ENCODE measurements at regions not wholly inside any gene's neighbourhood (a gene's known extent, or its start where the extent isn't known, plus 50 kb on each side); places are given as distances from the start of the nearest gene placed in this dataset.
A peak's percentile ranks its signal among the peaks of the same experiment; 100 is the strongest.
"Not testable (repeated sequence)": the region's sequence is repeated elsewhere in the genome, so short reads cannot be mapped to it uniquely, and the experiment has no call there.

GRCh38 chr9:84504360-84504759 is 163.8 kb upstream of the SLC28A3 start:
- peak; percentile 63 for DNase-seq (ENCODE audit: low read depth)

DNA sequence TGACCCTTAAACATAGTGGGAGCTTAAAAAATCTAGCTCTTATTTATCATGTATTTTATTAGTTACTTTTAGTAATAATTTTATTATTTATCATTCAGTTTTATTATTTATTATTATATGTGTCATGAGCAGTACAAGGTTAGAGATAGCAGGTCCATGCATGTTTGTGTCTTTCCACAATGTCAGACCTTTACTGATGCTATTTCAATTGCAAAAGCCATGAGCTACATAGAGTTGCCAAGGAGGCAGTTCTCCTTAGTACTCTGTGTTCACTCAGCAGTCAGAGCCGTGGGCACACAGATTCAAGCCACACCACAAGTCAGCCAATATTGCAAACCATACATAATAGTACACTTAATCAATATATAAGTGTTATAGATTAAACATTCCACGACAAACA is 157.9 kb upstream of the NTRK2 start:
- no peak for DNase-seq (ENCODE audit: low read depth)

DNA sequence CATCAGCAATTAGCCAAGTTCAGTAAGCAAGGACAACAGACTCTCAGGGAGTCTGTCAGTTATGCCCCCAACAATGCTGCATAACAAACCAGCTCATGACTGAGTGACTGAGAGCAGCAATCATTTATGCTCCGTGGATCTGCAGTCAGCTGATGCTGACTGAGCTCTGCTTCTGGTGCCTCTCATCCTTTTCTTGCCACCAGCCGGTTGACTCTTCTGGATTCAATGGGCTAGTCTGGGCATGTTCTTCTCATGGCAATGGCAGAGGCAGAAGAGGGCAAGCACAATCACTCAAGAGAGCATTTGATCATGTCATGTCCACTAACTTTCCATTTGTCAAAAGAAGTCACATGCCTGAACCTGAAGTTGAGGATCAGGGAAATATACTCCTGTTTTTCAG is 157.0 kb upstream of the NTRK2 start:
- no peak for DNase-seq (ENCODE audit: low read depth)

GRCh38 chr9:84513473-84513872 is 156.1 kb upstream of the NTRK2 start:
- DNase-seq (ENCODE audit: low read depth) = peak; percentile 69

DNA sequence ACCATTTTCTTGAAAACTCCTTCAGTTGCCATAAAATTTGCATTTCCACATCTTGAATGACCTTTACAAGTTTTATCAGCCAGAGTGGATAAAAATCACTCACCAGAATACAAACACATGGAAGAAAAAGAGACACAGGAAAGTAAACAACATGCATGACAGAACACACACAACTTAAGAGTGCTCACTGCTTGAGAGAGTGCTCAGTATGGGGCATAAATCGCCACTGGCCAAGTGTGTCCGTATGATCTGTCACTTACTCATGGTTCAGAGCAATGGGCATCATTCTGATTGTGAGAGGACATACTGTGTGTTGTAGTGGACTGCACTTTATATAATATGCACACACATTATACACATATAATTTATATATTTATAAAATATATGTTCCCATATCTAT is 155.6 kb upstream of the NTRK2 start:
- peak; percentile 71 for DNase-seq (ENCODE audit: low read depth)

DNA sequence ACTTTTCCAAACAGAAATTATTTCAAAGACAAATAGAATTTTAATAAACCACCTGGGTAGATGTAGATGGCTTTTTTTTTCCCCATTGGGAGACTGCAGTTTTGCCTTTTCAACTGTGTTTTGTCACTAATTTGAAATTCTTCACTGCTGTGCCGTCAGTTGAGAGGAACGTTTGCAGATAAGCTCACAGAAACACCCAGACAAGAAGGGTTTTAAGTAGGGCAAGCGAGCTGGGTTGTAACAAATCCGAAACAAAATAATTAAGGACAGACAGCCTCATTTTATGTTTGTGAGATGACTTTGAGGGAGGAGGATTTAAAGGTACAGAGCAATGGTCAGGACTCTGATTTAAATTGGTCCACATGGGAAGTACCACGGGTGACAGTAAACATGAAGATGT is 155.1 kb upstream of the NTRK2 start:
- DNase-seq (ENCODE audit: low read depth) = no peak

DNA sequence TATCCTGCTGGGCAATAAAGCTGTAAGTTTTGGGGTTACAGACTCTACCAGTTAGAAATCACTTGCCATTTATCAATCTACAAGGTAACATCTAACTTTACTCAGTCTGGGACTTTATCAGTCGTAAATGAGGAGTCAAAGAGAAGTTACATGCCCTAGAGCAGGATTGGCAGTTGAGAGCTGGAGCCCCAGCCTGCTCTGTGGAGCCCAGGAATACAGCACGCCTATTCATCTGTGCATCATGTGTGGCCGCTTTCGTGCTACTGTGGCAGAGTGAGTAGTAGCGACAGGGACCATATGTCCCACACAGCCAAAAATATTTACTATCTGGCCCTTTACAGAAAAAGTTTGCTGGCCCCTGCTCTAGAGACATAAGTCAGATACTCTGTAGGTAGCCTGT is 152.5 kb upstream of the NTRK2 start:
- DNase-seq (ENCODE audit: low read depth) = no peak

- DNase-seq (ENCODE audit: low read depth) = no peak
Measured at GRCh38 chr9:84519413-84519812, 150.1 kb upstream of the NTRK2 start.

- DNase-seq (ENCODE audit: low read depth) = no peak
Measured at GRCh38 chr9:84521208-84521607, 148.3 kb upstream of the NTRK2 start.

GRCh38 chr9:84526211-84526610 is 143.3 kb upstream of the NTRK2 start:
- DNase-seq (ENCODE audit: low read depth) = not testable (repeated sequence)

DNA sequence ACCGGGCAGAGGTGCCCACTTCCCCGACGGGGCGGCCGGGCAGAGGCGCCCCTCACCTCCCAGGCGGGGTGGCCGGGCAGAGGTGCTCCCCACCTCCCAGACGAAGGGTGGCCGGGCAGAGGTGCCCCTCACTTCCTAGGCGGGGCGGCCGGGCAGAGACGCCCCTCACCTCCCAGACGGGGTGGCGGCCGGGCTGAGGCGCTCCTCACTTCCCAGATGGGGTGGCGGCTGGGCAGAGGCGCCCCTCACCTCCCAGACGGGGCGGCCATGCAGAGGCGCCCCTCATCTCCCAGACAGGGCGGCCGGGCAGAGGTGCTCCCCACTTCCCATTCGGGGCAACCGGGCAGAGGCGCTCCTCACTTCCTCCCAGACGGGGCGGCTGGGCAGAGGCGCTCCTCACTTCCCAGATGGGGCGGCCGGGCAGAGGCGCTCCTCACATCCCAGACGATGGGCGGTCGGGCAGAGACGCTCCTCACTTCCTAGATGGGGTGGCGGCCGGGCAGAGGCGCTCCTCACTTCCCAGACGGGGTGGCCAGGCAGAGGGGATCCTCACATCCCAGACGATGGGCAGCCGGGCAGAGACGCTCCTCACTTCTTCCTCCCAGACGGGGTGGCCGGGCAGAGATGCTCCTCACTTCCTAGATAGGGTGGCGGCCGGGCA is 142.3 kb upstream of the NTRK2 start:
- not testable (repeated sequence) for DNase-seq (ENCODE audit: low read depth)

- not testable (repeated sequence) for DNase-seq (ENCODE audit: low read depth)
Measured at GRCh38 chr9:84535973-84536372, 133.6 kb upstream of the NTRK2 start.

DNA sequence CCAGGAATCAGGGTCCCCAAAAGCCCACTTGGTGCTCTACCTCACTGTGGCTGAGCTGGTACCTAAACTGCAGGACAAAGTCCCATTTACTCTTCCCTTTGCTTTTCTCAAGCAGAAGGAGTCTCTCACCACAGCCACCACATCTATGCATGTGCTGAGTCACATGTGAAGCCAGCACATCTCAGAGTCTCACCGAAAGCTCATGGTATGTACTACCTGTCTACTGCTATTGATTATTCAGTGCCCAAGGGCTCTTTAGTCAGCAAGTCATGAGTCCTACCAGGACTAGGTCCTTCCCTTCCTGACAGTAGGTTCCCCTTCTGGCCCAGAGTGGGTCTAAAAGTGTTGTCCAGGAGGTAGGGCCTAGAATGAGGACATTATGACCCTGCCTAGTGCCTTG is 130.7 kb upstream of the NTRK2 start:
- DNase-seq (ENCODE audit: low read depth) = no peak

GRCh38 chr9:84542554-84542953 is 127.0 kb upstream of the NTRK2 start:
- DNase-seq (ENCODE audit: low read depth) = no peak

DNA sequence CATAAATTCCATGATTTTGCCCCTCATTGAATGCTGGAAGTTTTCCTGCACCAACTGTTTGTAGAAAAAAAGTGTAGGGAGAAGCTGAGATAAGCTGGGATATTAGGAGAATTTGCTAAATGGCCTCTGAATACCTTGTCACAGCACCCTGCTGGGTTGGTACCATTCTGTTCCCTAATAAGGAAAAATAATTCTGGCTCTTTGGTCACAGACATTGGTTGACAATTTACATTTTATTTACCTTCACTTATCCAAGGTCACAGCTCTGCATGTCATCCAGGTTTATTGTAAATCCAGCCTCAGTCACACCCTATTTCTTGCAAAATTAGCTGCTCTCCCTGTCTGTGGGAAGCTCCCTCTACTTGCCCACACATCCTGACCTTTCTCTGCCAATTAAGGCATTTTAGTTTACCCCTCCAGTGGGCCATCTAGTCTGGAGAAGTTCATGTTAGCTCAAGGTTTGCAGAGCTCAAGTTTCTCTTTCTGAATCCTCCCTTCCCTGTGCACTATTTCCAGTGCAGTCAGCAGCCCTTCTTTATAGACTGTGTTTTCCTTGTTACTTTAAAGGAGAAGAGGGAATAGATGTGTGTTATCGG is 115.4 kb upstream of the NTRK2 start:
- DNase-seq (ENCODE audit: low read depth) = no peak

GRCh38 chr9:84556556-84556955 is 113.0 kb upstream of the NTRK2 start:
- DNase-seq (ENCODE audit: low read depth) = no peak

- DNase-seq (ENCODE audit: low read depth) = no peak
Measured at GRCh38 chr9:84557751-84558150, 111.8 kb upstream of the NTRK2 start.

DNA sequence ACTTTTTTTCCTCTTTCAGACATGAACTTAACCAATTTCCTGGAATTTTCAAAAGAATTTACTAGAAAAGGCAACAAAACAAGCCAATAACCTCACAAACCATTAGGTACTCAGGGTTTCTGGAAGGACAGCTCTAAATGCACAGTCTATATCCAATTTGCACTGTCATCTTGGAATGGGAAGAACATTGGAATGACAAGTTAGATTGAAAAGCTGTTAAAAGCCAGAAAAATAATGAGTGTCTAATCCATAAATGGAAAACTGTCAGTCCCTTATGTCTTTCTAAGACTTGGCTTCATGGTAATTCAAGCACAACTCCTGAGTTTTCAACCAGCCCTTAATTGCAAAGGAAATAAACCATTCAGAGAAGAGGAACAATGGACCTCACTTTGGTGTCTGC is 105.8 kb upstream of the NTRK2 start:
- DNase-seq (ENCODE audit: low read depth) = no peak

DNA sequence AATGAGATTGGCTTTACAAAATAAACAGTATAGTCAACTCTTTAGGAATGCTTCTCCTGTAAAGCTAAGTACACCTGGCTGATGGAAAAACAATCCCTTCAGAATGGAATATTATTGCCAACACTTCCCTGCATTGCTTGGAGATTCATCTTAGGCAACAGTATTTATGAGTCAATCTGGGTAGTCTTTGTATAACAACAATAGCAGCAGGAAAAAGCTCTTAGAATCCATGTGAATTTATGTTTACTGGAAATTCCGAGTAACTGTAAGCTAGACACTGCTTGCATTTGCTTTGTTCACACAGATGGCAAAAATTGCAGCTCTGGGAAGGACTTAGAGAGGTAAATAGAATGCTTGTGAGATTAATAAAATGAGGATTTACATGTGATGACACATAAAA is 101.7 kb upstream of the NTRK2 start:
- peak; percentile 16 for DNase-seq (ENCODE audit: low read depth)

DNA sequence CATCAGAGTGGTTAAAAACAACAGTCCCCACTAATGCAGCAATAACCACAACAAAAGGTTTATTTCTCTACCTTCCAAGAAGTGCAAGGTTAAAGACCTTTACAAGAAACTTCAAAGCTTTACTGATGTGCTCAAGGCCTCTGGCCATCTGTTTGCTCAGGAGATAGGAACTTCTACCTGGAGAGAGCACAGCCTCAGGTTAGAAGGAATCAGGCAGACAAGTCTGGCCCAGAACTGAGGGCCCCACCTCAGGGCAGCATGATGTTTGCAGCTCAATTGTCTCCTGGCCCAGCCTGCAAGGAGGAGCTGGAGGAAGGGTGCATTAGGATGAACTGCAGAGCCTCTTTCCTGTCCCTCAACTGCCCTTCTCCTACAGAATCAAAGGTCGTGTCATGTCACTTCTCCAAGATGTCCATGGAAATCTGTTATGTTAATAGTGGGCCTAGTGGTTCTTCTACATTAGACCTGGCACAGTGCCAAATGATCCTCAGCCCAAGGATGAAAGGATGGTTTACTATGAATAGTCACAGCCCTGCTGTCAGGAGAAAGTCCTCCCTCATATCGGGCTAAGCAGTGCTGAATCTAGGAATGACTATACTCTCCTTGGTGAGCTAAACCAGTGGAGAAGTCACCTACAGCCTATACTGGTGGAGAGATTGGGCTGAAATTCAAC is 98.9 kb upstream of the NTRK2 start:
- peak; percentile 3 for DNase-seq (ENCODE audit: low read depth)

DNA sequence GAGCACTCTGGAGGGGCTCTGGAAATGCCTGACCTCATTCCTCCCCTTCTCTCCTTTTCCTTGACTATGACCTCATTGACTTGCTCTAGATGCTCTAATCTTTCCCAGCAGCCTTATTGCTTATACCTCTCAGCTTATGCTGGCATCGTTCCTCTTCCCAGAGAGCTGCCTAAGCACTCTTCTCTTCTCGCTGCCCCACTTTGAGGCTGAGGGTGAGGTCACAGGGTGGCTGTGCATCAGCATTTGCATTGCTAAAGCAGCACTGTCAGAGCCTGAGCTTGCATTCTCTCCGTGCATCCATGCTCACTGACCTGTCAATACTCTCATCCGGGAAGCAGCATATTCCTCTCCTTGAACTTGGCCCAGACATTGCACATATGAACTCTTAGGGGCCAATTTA is 96.4 kb upstream of the NTRK2 start:
- no peak for DNase-seq (ENCODE audit: low read depth)

DNA sequence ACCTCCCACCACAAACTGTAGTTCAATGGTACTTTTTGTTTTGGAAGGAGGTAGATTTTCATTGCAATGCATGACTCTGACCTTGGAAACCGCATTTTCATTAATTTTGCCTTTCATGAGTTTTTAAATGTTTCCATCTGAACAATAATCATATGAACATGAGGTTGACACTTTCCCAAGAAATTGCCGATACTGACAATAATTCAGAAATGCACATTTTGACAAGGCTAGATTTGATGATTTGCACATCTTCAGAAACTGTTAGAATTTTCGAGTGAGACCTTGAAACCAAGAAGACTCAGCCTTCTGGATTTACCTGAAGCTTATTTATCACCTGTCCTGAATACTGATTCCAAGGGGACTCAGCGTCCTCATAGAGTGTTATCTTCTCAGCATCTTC is 93.8 kb upstream of the NTRK2 start:
- no peak for DNase-seq (ENCODE audit: low read depth)

DNA sequence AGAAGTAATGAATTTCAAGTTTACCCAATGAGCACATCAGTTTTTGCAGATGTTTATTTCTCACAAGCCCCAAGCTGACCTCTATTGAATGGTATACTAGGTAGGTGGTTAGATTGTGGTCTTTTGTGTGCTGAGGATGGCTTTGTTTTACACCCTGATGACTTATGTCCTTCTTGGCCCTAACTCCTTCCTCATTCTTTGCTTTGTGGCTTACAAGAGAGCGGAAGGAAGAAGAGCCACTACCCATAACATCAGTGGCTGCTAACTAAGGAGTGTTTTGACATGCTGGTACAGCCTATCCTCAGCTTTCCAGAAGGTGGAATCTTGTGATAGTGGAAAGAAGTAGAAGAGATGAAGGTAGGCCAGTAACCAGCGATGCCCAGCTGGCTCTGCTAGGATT is 85.7 kb upstream of the NTRK2 start:
- peak; percentile 3 for DNase-seq (ENCODE audit: low read depth)

GRCh38 chr9:84586662-84587061 is 82.9 kb upstream of the NTRK2 start:
- no peak for DNase-seq (ENCODE audit: low read depth)
